ENCODE measurements at regions not wholly inside any gene's neighbourhood (a gene's known extent, or its start where the extent isn't known, plus 50 kb on each side); places are given as distances from the start of the nearest gene placed in this dataset.
"Not testable (repeated sequence)": the region's sequence is repeated elsewhere in the genome, so short reads cannot be mapped to it uniquely, and the experiment has no call there.

GRCh38 chr5:142230949-142231348 lies 93.9 kb downstream of the SPRY4 start:
- not testable (repeated sequence) for H3K9me2 ChIP-seq (ENCODE audit: insufficient read depth); H2AFZ ChIP-seq; DNase-seq (ENCODE audit: low spot score); H3K27me3 ChIP-seq (ENCODE audit: insufficient read depth); ATAC-seq; H4K20me1 ChIP-seq (replicated peaks; ENCODE audit: insufficient read depth); H3K4me3 ChIP-seq; H3K36me3 ChIP-seq (ENCODE audit: insufficient read depth); H3K4me2 ChIP-seq; H3K4me3 Mint-ChIP-seq; H3K27ac Mint-ChIP-seq; H3K27ac ChIP-seq (ENCODE audit: low read depth); H3K79me2 ChIP-seq (replicated peaks; ENCODE audit: insufficient read depth); H3K9me3 Mint-ChIP-seq
- Mint-ChIP-seq H3K4me1 (peaks cover 30% of the 10 kb centered on the region), H3K36me3 (ENCODE audit: low read depth) (peaks cover 15% of the 10 kb centered on the region; the same call in 2 of the 3 replicates), H3K27me3 (ENCODE audit: insufficient read depth, low read depth, poor library complexity) (peaks cover 12% of the 10 kb centered on the region)
- Histone ChIP-seq H3K4me1 (ENCODE audit: insufficient read depth) (peaks cover 20% of the 10 kb centered on the region), H3F3A (replicated peaks; ENCODE audit: low read depth) (peaks cover 13% of the 10 kb centered on the region)

- TF ChIP-seq JUNB (IDR thresholded peaks at IDR 0.05; ENCODE audit: unreplicated experiment) (no peak), ZNF331 (CRISPR knock-in tag; IDR thresholded peaks at IDR 0.05; ENCODE audit: low read depth) (no peak), EZH2phosphoT487 (IDR thresholded peaks at IDR 0.05; ENCODE audit: unreplicated experiment) (no peak), CTCF (conservative IDR thresholded peaks at IDR 0.05; ENCODE audit: low read depth in 2 of 2) (no peak), ETS1 (IDR thresholded peaks at IDR 0.05) (no peak)
- peak overlapping the region; percentile 94; the same call in 1 of the 2 replicates for H2AFZ ChIP-seq
- peaks cover 34% of the 10 kb centered on the region for H3K4me1 Mint-ChIP-seq
Observed at GRCh38 chr5:142225141-142225540, 99.7 kb downstream of the SPRY4 start.

GRCh38 chr5:142222866-142223558 lies 101.8 kb downstream of the SPRY4 start:
- no peak overlapping the region for H3K4me2 ChIP-seq
- no peaks in the 10 kb centered on the region for H3K36me3 ChIP-seq (ENCODE audit: insufficient read depth)
- ATAC-seq: peak; percentile 69
- Mint-ChIP-seq H3K36me3 (ENCODE audit: low read depth) (peaks cover 3% of the 10 kb centered on the region; the same call in 1 of the 3 replicates), H3K27me3 (ENCODE audit: insufficient read depth, low read depth, poor library complexity) (peaks cover 13% of the 10 kb centered on the region), H3K4me3 (no peak overlapping the region), H3K27ac (no peak overlapping the region), H3K9me3 (peaks cover 3% of the 10 kb centered on the region; the same call in 1 of the 3 replicates), H3K4me1 (peaks cover 34% of the 10 kb centered on the region)
- H3K4me3 ChIP-seq: no peak overlapping the region
- no peaks in the 10 kb centered on the region for H4K20me1 ChIP-seq (replicated peaks; ENCODE audit: insufficient read depth)
- no peaks in the 10 kb centered on the region for H3K79me2 ChIP-seq (replicated peaks; ENCODE audit: insufficient read depth)
- H3F3A ChIP-seq (replicated peaks; ENCODE audit: low read depth): 0 out of 2 replicates have a peak, but pooled peaks cover 17% of the 10 kb centered on the region
- peak; percentile 50 for DNase-seq (ENCODE audit: low spot score)
- no peak overlapping the region for H2AFZ ChIP-seq
- H3K9me2 ChIP-seq (ENCODE audit: insufficient read depth): no peaks in the 10 kb centered on the region
- peaks cover 21% of the 10 kb centered on the region for H3K4me1 ChIP-seq (ENCODE audit: insufficient read depth)
- no peaks in the 10 kb centered on the region for H3K27me3 ChIP-seq (ENCODE audit: insufficient read depth)
- no peak overlapping the region for H3K27ac ChIP-seq (ENCODE audit: low read depth)
- peak; percentile 30 to 61 for TF ChIP-seq CTCF (conservative IDR thresholded peaks at IDR 0.05; ENCODE audit: low read depth in 2 of 2)

More at GRCh38 chr5:142225141-142225540, 99.7 kb downstream of the SPRY4 start:
- H3K36me3 ChIP-seq (ENCODE audit: insufficient read depth): no peaks in the 10 kb centered on the region; the same call in 1 of the 2 replicates
- H3K79me2 ChIP-seq (replicated peaks; ENCODE audit: insufficient read depth): no peaks in the 10 kb centered on the region
- 0 out of 2 replicates have a peak, but pooled peaks cover 13% of the 10 kb centered on the region for H3F3A ChIP-seq (replicated peaks; ENCODE audit: low read depth)
- no peak for ATAC-seq
- H3K4me2 ChIP-seq: no peak overlapping the region
- peaks cover 21% of the 10 kb centered on the region for H3K4me1 ChIP-seq (ENCODE audit: insufficient read depth)
- H3K9me2 ChIP-seq (ENCODE audit: insufficient read depth): no peaks in the 10 kb centered on the region
- peaks cover 10% of the 10 kb centered on the region; the same call in 2 of the 3 replicates for H3K9me3 Mint-ChIP-seq
- H3K27ac ChIP-seq (ENCODE audit: low read depth): no peak overlapping the region
- peaks cover 10% of the 10 kb centered on the region; the same call in 2 of the 3 replicates for H3K36me3 Mint-ChIP-seq (ENCODE audit: low read depth)
- H3K27me3 Mint-ChIP-seq (ENCODE audit: insufficient read depth, low read depth, poor library complexity): peaks cover 11% of the 10 kb centered on the region
- no peaks in the 10 kb centered on the region for H4K20me1 ChIP-seq (replicated peaks; ENCODE audit: insufficient read depth)
- H3K4me3 Mint-ChIP-seq: no peak overlapping the region
- DNase-seq (ENCODE audit: low spot score): no peak
- no peak overlapping the region for H3K4me3 ChIP-seq
- no peaks in the 10 kb centered on the region for H3K27me3 ChIP-seq (ENCODE audit: insufficient read depth)
- H3K27ac Mint-ChIP-seq: no peak overlapping the region

Measured in GM23338 (cell line).